ENCODE measurements at regions not wholly inside any gene's neighbourhood (a gene's known extent, or its start where the extent isn't known, plus 50 kb on each side); places are given as distances from the start of the nearest gene placed in this dataset.

DNA sequence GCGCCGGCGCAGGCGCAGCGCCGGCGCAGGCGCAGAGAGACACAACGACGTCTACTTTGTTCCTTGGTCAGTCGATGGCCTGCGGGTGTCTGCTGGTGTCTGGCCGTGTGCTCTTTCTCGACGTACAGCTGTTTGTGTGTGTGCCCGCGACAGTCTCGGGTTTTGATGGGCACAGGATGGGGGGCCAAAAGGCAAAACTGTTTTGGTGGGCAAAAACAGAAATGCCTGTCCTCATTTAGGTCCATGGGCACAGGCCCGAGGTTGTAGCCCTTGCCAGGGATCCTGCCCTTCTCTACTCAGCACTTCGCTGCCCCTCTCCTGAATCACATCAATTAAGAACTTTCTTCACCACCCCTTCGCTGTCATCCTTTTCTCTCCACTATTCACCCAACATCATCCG is 184.8 kb upstream of the CHL1 start:
- TF ChIP-seq POLR2A (IDR thresholded peaks at IDR 0.05), result no peak
- TF ChIP-seq, protein P1, sequence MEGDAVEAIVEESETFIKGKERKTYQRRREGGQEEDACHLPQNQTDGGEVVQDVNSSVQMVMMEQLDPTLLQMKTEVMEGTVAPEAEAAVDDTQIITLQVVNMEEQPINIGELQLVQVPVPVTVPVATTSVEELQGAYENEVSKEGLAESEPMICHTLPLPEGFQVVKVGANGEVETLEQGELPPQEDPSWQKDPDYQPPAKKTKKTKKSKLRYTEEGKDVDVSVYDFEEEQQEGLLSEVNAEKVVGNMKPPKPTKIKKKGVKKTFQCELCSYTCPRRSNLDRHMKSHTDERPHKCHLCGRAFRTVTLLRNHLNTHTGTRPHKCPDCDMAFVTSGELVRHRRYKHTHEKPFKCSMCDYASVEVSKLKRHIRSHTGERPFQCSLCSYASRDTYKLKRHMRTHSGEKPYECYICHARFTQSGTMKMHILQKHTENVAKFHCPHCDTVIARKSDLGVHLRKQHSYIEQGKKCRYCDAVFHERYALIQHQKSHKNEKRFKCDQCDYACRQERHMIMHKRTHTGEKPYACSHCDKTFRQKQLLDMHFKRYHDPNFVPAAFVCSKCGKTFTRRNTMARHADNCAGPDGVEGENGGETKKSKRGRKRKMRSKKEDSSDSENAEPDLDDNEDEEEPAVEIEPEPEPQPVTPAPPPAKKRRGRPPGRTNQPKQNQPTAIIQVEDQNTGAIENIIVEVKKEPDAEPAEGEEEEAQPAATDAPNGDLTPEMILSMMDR (IDR thresholded peaks at IDR 0.05), result no peak

Data from Peyer's patch (tissue), 4 donors.